H1 (cell line): ENCODE measurements at regions not wholly inside any gene's neighbourhood (a gene's known extent, or its start where the extent isn't known, plus 50 kb on each side); places are given as distances from the start of the nearest gene placed in this dataset.

ENCODE experiments used
- BACH1 ChIP-seq: IDR thresholded peaks from 2 replicates; pipeline ENCODE4 v1.6.1; 2012; ENCODE audit warnings: low read length, improper control_type of control experiment
- CBX5 ChIP-seq: fragments of 300-800, 300-1000 bp; sonication (generic); IDR thresholded peaks from 2 replicates; pipeline ENCODE4 v1.7.1; 2016; ENCODE audit warnings: antibody characterized with exemption, low read length, low read depth
- CTCF ChIP-seq, 3 experiments: IDR thresholded peaks; 1 replicate in 2 of 3; 2 replicates in 1 of 3; pipeline versions ENCODE4 v1.5.1 to v1.6.1; 2011; ENCODE audit warnings: low read length in 3 of 3, mild to moderate bottlenecking in 3 of 3, inconsistent platforms in 2 of 3, low read depth in 1 of 3, moderate library complexity in 1 of 3; ENCODE audit not compliant: insufficient read depth in 1 of 3; ENCODE audit errors: control extremely low read depth in 1 of 3
- MAFK ChIP-seq: IDR thresholded peaks from 2 replicates; pipeline ENCODE4 v1.6.1; 2012; ENCODE audit warnings: low read depth, mild to moderate bottlenecking, improper control_type of control experiment, low read length
- SAP30 ChIP-seq: fragments of 300-600 bp; sonication (generic); IDR thresholded peaks from 2 replicates; pipeline ENCODE4 v1.7.1; 2012; ENCODE audit warnings: low read length, moderate library complexity, mild to moderate bottlenecking, inconsistent platforms; ENCODE audit not compliant: insufficient read depth, insufficient replicate concordance
- SP2 ChIP-seq: IDR thresholded peaks from 2 replicates; pipeline ENCODE4 v1.6.1; 2012; ENCODE audit warnings: mild to moderate bottlenecking, low read length, inconsistent platforms
- ZNF274 ChIP-seq: IDR thresholded peaks from 2 replicates; pipeline ENCODE4 v1.7.0; 2012; ENCODE audit warnings: low read length, borderline replicate concordance; ENCODE audit errors: extremely low read depth

- TF ChIP-seq CTCF (IDR thresholded peaks at IDR 0.05; ENCODE audit: control extremely low read depth in 1 of 3, insufficient read depth in 1 of 3, low read depth in 1 of 3, low read length in 3 of 3) (no peak), MAFK (no peak), CBX5 (no peak), SP2 (no peak), BACH1 (no peak), SAP30 (no peak), ZNF274 (no peak)
- TF ChIP-seq, all 59 proteins: peak for 0
Observed at GRCh38 chr6:14822679-14823078, 423.2 kb upstream of the JARID2 start (continued).
